Calu3 (cell line): ENCODE measurements at regions not wholly inside any gene's neighbourhood (a gene's known extent, or its start where the extent isn't known, plus 50 kb on each side); places are given as distances from the start of the nearest gene placed in this dataset.

Source experiments
- BruUV-seq: library from RNA; stranded (reverse); fragments of 400-500 nt; replicated peaks from 2 replicates; lab custom pipeline; 2021; lab: Mats Ljungman, UMichigan
- CTCF ChIA-PET: fragments of 300-600 bp; sonication (Branson Sonifier 250); formaldehyde crosslinking; loops from one replicate; lab custom pipeline; 2022; ENCODE audit warnings: antibody characterized with exemption; lab: Charles Lee
- DNase-seq: peaks from one replicate; pipeline ENCODE4 v3.0.0; 2022
- H3K27ac Mint-ChIP-seq: one replicate; pipeline ENCODE4 v1.8.0; 2022; ENCODE audit warnings: mixed read lengths; ENCODE audit not compliant: unreplicated experiment
- H3K27me3 Mint-ChIP-seq: one replicate; pipeline ENCODE4 v1.8.0; 2022; ENCODE audit warnings: mixed read lengths; ENCODE audit not compliant: unreplicated experiment
- H3K36me3 Mint-ChIP-seq: one replicate; pipeline ENCODE4 v1.8.0; 2022; ENCODE audit warnings: mild to moderate bottlenecking, moderate library complexity, mixed read lengths; ENCODE audit not compliant: insufficient read depth, unreplicated experiment
- H3K4me1 Mint-ChIP-seq: one replicate; pipeline ENCODE4 v1.8.0; 2022; ENCODE audit warnings: mild to moderate bottlenecking, low read depth, mixed read lengths; ENCODE audit not compliant: unreplicated experiment
- H3K4me3 Mint-ChIP-seq: one replicate; pipeline ENCODE4 v1.8.0; 2022; ENCODE audit warnings: mild to moderate bottlenecking, low read depth, moderate library complexity, mixed read lengths; ENCODE audit not compliant: unreplicated experiment
- H3K9me3 Mint-ChIP-seq: one replicate; pipeline ENCODE4 v1.8.0; 2022; ENCODE audit warnings: low read depth, mixed read lengths; ENCODE audit not compliant: unreplicated experiment
- CTCF ChIP-seq: fragments of 200-600 bp; IDR thresholded peaks from one replicate; pipeline ENCODE4 v1.8.0; 2022; ENCODE audit warnings: antibody characterized with exemption; ENCODE audit not compliant: unreplicated experiment
- intact Hi-C: fragments of 100-400 bp; cut with micrococcal nuclease; formaldehyde crosslinking; loops from one replicate; pipeline ENCODE4 v1.10.0; 2022; ENCODE audit not compliant: unreplicated experiment

- H3K27ac Mint-ChIP-seq = no peak overlapping the region
- H3K36me3 Mint-ChIP-seq = no peaks in the 10 kb centered on the region
- intact Hi-C loops = no loop called here
- CTCF ChIA-PET = no interaction called here
- no peaks in the 10 kb centered on the region for H3K9me3 Mint-ChIP-seq
- no peak for DNase-seq
- BruUV-seq = no TSS peak
- TF ChIP-seq CTCF = no peak
- H3K4me1 Mint-ChIP-seq = no peaks in the 10 kb centered on the region
- no peaks in the 10 kb centered on the region for H3K27me3 Mint-ChIP-seq
- H3K4me3 Mint-ChIP-seq = no peak overlapping the region
Measured at GRCh38 chr13:84997858-84998257, 801.4 kb downstream of the SLITRK6 start.

GRCh38 chr13:84994582-84994981, 804.6 kb downstream of the SLITRK6 start:
- no peak for TF ChIP-seq CTCF
- no peaks in the 10 kb centered on the region for H3K27me3 Mint-ChIP-seq
- intact Hi-C loops = no loop called here
- H3K27ac Mint-ChIP-seq = peak overlapping the region; percentile 37
- no peaks in the 10 kb centered on the region for H3K36me3 Mint-ChIP-seq
- CTCF ChIA-PET = no interaction called here
- BruUV-seq = no TSS peak
- no peak for DNase-seq
- H3K4me1 Mint-ChIP-seq = no peaks in the 10 kb centered on the region
- H3K9me3 Mint-ChIP-seq = no peaks in the 10 kb centered on the region
- no peak overlapping the region for H3K4me3 Mint-ChIP-seq

- Mint-ChIP-seq H3K36me3 (no peaks in the 10 kb centered on the region), H3K4me3 (no peak overlapping the region), H3K9me3 (no peaks in the 10 kb centered on the region), H3K27ac (no peak overlapping the region), H3K4me1 (no peaks in the 10 kb centered on the region), H3K27me3 (no peaks in the 10 kb centered on the region)
- TF ChIP-seq CTCF = no peak
- intact Hi-C loops = no loop called here
- BruUV-seq = no TSS peak
- DNase-seq = no peak
- CTCF ChIA-PET = no interaction called here
Measured at GRCh38 chr13:84985860-84986259, 813.4 kb downstream of the SLITRK6 start.

GRCh38 chr13:84983321-84983720, 815.9 kb downstream of the SLITRK6 start:
- BruUV-seq = no TSS peak
- H3K36me3 Mint-ChIP-seq = no peaks in the 10 kb centered on the region
- no peaks in the 10 kb centered on the region for H3K4me1 Mint-ChIP-seq
- TF ChIP-seq CTCF = no peak
- no peak overlapping the region for H3K4me3 Mint-ChIP-seq
- H3K27ac Mint-ChIP-seq = no peak overlapping the region
- DNase-seq = no peak
- H3K9me3 Mint-ChIP-seq = no peaks in the 10 kb centered on the region
- H3K27me3 Mint-ChIP-seq = no peaks in the 10 kb centered on the region
- CTCF ChIA-PET = no interaction called here
- intact Hi-C loops = no loop called here
